Activated naive CD4-positive, alpha-beta T cell treated with anti-CD3 and anti-CD28 coated beads, Interleukin-2, amount 10 ng/mL, durations not matched to agents 7 days and 5 days (primary cell): ENCODE measurements at regions not wholly inside any gene's neighbourhood (a gene's known extent, or its start where the extent isn't known, plus 50 kb on each side); places are given as distances from the start of the nearest gene placed in this dataset.
A peak's percentile ranks its signal among the peaks of the same experiment; 100 is the strongest.
"Not testable (repeated sequence)": the region's sequence is repeated elsewhere in the genome, so short reads cannot be mapped to it uniquely, and the experiment has no call there.

ENCODE experiments used
- CTCF ChIA-PET: fragments of 350-600 bp; sonication (Branson Sonifier 250); formaldehyde crosslinking; loops from one replicate; lab custom pipeline; 2021; ENCODE audit warnings: antibody characterized with exemption; lab: Charles Lee
- DNase-seq: peaks from one replicate; pipeline ENCODE4 v3.0.0-alpha.2; 2020
- H3K27ac Mint-ChIP-seq: one replicate; pipeline ENCODE4 v1.8.0; 2021; ENCODE audit warnings: mild to moderate bottlenecking, moderate library complexity, mixed read lengths
- H3K27me3 Mint-ChIP-seq: one replicate; pipeline ENCODE4 v1.8.0; 2021; ENCODE audit warnings: mild to moderate bottlenecking, mixed read lengths
- H3K36me3 Mint-ChIP-seq: one replicate; pipeline ENCODE4 v1.8.0; 2021; ENCODE audit warnings: mixed read lengths
- H3K4me1 Mint-ChIP-seq: one replicate; pipeline ENCODE4 v1.8.0; 2021; ENCODE audit warnings: mixed read lengths
- H3K4me3 Mint-ChIP-seq: one replicate; pipeline ENCODE4 v1.8.0; 2021; ENCODE audit warnings: mild to moderate bottlenecking, moderate library complexity, mixed read lengths
- H3K9me3 Mint-ChIP-seq: one replicate; pipeline ENCODE4 v1.8.0; 2021; ENCODE audit warnings: mixed read lengths

GRCh38 chr21:31583937-31584336 is 75.6 kb upstream of the SOD1 start:
- CTCF ChIA-PET = interaction anchor here (4.4 kb wide), 1 partner anchor 386 kb away, joined by 82 read pairs; no protein-coding TSS in a partner anchor
- H3K27me3 Mint-ChIP-seq, H3K9me3 Mint-ChIP-seq, DNase-seq, H3K4me1 Mint-ChIP-seq, H3K36me3 Mint-ChIP-seq, H3K4me3 Mint-ChIP-seq, H3K27ac Mint-ChIP-seq: not testable (repeated sequence)

GRCh38 chr21:31583498-31583897 is 76.0 kb upstream of the SOD1 start:
- Mint-ChIP-seq H3K9me3 (no peaks in the 10 kb centered on the region), H3K4me1 (no peaks in the 10 kb centered on the region), H3K36me3 (no peaks in the 10 kb centered on the region), H3K27ac (no peak overlapping the region), H3K27me3 (peaks cover 10% of the 10 kb centered on the region), H3K4me3 (no peak overlapping the region)
- DNase-seq = no peak
- CTCF ChIA-PET = interaction anchor here (4.4 kb wide), 1 partner anchor 386 kb away, joined by 82 read pairs; no protein-coding TSS in a partner anchor

- peak; percentile 84 for DNase-seq
- Mint-ChIP-seq H3K27me3 (peaks cover 25% of the 10 kb centered on the region), H3K4me3 (no peak overlapping the region), H3K9me3 (no peaks in the 10 kb centered on the region), H3K4me1 (no peaks in the 10 kb centered on the region), H3K36me3 (no peaks in the 10 kb centered on the region), H3K27ac (no peak overlapping the region)
- CTCF ChIA-PET = interaction anchor here (0.7 to 4.4 kb wide), 47 partner anchors 10 to 491 kb away, joined by 3 to 82 read pairs (median 4); partner anchors contain the start of gene TIAM1
Measured at GRCh38 chr21:31580866-31581276, 78.6 kb upstream of the SOD1 start.

- Mint-ChIP-seq H3K36me3 (no peaks in the 10 kb centered on the region), H3K4me1 (no peaks in the 10 kb centered on the region), H3K4me3 (no peak overlapping the region), H3K27ac (no peak overlapping the region), H3K9me3 (peaks cover 7% of the 10 kb centered on the region), H3K27me3 (peaks cover 37% of the 10 kb centered on the region)
- no peak for DNase-seq
- CTCF ChIA-PET = interaction anchor here (1.1 kb wide), 1 partner anchor 37 kb away, joined by 3 read pairs; no protein-coding TSS in a partner anchor
Measured at GRCh38 chr21:31577271-31577670, 82.2 kb upstream of the SOD1 start.

- Mint-ChIP-seq H3K9me3 (peaks cover 7% of the 10 kb centered on the region), H3K4me3 (no peak overlapping the region), H3K36me3 (no peaks in the 10 kb centered on the region), H3K27ac (no peak overlapping the region), H3K4me1 (no peaks in the 10 kb centered on the region), H3K27me3 (peaks cover 44% of the 10 kb centered on the region)
- DNase-seq = no peak
- CTCF ChIA-PET = interaction anchor here (0.9 to 1.1 kb wide), 2 partner anchors 28 to 36 kb away, joined by 3 read pairs; no protein-coding TSS in a partner anchor
Measured at GRCh38 chr21:31576428-31576827, 83.1 kb upstream of the SOD1 start.

- peaks cover 7% of the 10 kb centered on the region for H3K9me3 Mint-ChIP-seq
- no peak overlapping the region for H3K27ac Mint-ChIP-seq
- DNase-seq = no peak
- H3K36me3 Mint-ChIP-seq = no peaks in the 10 kb centered on the region
- no peaks in the 10 kb centered on the region for H3K4me1 Mint-ChIP-seq
- H3K27me3 Mint-ChIP-seq = peaks cover 37% of the 10 kb centered on the region
- H3K4me3 Mint-ChIP-seq = no peak overlapping the region
- CTCF ChIA-PET = interaction anchor here (0.8 kb wide), 1 partner anchor 14 kb away, joined by 3 read pairs; no protein-coding TSS in a partner anchor
Measured at GRCh38 chr21:31573217-31573616, 86.3 kb upstream of the SOD1 start.

- Mint-ChIP-seq H3K4me1 (no peaks in the 10 kb centered on the region), H3K36me3 (no peaks in the 10 kb centered on the region), H3K4me3 (no peak overlapping the region), H3K27ac (no peak overlapping the region), H3K9me3 (peaks cover 7% of the 10 kb centered on the region), H3K27me3 (peaks cover 30% of the 10 kb centered on the region)
- CTCF ChIA-PET = no interaction called here
- DNase-seq = no peak
Measured at GRCh38 chr21:31571879-31572278, 87.6 kb upstream of the SOD1 start.

- Mint-ChIP-seq H3K27ac (no peak overlapping the region), H3K9me3 (peaks cover 7% of the 10 kb centered on the region), H3K36me3 (no peaks in the 10 kb centered on the region), H3K4me3 (no peak overlapping the region), H3K27me3 (peaks cover 28% of the 10 kb centered on the region), H3K4me1 (no peaks in the 10 kb centered on the region)
- no peak for DNase-seq
- CTCF ChIA-PET = interaction anchor here (0.8 kb wide), 1 partner anchor 11 kb away, joined by 3 read pairs; no protein-coding TSS in a partner anchor
Measured at GRCh38 chr21:31570824-31571566, 88.5 kb upstream of the SOD1 start.

- Mint-ChIP-seq H3K36me3 (peaks cover 2% of the 10 kb centered on the region), H3K4me3 (no peak overlapping the region), H3K27me3 (peaks cover 10% of the 10 kb centered on the region), H3K9me3 (no peaks in the 10 kb centered on the region), H3K27ac (no peak overlapping the region), H3K4me1 (no peaks in the 10 kb centered on the region)
- CTCF ChIA-PET = interaction anchor here (1.8 kb wide), 1 partner anchor 15 kb away, joined by 4 read pairs; no protein-coding TSS in a partner anchor
- no peak for DNase-seq
Measured at GRCh38 chr21:31566611-31567010, 92.9 kb upstream of the SOD1 start.

GRCh38 chr21:31566064-31566463 is 93.4 kb upstream of the SOD1 start:
- DNase-seq = no peak
- CTCF ChIA-PET = interaction anchor here (1.8 kb wide), 1 partner anchor 16 kb away, joined by 4 read pairs; no protein-coding TSS in a partner anchor
- no peak overlapping the region for H3K27ac Mint-ChIP-seq
- no peaks in the 10 kb centered on the region for H3K4me1 Mint-ChIP-seq
- H3K36me3 Mint-ChIP-seq = peaks cover 2% of the 10 kb centered on the region
- peaks cover 9% of the 10 kb centered on the region for H3K27me3 Mint-ChIP-seq
- no peak overlapping the region for H3K4me3 Mint-ChIP-seq
- H3K9me3 Mint-ChIP-seq = no peaks in the 10 kb centered on the region

GRCh38 chr21:31564439-31564838 is 95.1 kb upstream of the SOD1 start:
- no peak for DNase-seq
- Mint-ChIP-seq H3K9me3 (no peaks in the 10 kb centered on the region), H3K4me1 (peaks cover 12% of the 10 kb centered on the region), H3K4me3 (no peak overlapping the region), H3K27me3 (peaks cover 9% of the 10 kb centered on the region), H3K36me3 (peaks cover 8% of the 10 kb centered on the region), H3K27ac (no peak overlapping the region)
- CTCF ChIA-PET = interaction anchor here (1.3 kb wide), 1 partner anchor 221 kb away, joined by 3 read pairs; no protein-coding TSS in a partner anchor

GRCh38 chr21:31560479-31560878 is 99.0 kb upstream of the SOD1 start:
- CTCF ChIA-PET = no interaction called here
- peak overlapping the region; percentile 86 for H3K4me3 Mint-ChIP-seq
- peak overlapping the region; percentile 89 for H3K27ac Mint-ChIP-seq
- H3K27me3 Mint-ChIP-seq = peaks cover 28% of the 10 kb centered on the region
- H3K4me1 Mint-ChIP-seq = peaks cover 35% of the 10 kb centered on the region
- peaks cover 23% of the 10 kb centered on the region for H3K36me3 Mint-ChIP-seq
- H3K9me3 Mint-ChIP-seq = no peaks in the 10 kb centered on the region
- DNase-seq = no peak

GRCh38 chr21:31559368-31560119 is 99.9 kb upstream of the SOD1 start:
- H3K36me3 Mint-ChIP-seq = peaks cover 26% of the 10 kb centered on the region
- CTCF ChIA-PET = interaction anchor here (0.9 to 2.6 kb wide), 10 partner anchors 11 to 460 kb away, joined by 3 to 12 read pairs (median 4); no protein-coding TSS in a partner anchor
- peaks cover 45% of the 10 kb centered on the region for H3K4me1 Mint-ChIP-seq
- no peaks in the 10 kb centered on the region for H3K9me3 Mint-ChIP-seq
- peak overlapping the region; percentile 86 for H3K4me3 Mint-ChIP-seq
- peak overlapping the region; percentile 89 for H3K27ac Mint-ChIP-seq
- H3K27me3 Mint-ChIP-seq = peaks cover 36% of the 10 kb centered on the region
- DNase-seq = peak; percentile 96

- H3K4me1 Mint-ChIP-seq = peaks cover 50% of the 10 kb centered on the region
- CTCF ChIA-PET = interaction anchor here (0.9 to 2.6 kb wide), 11 partner anchors 9 to 460 kb away, joined by 3 to 12 read pairs (median 4); no protein-coding TSS in a partner anchor
- DNase-seq = peak; percentile 96
- H3K9me3 Mint-ChIP-seq = no peaks in the 10 kb centered on the region
- H3K36me3 Mint-ChIP-seq = peaks cover 29% of the 10 kb centered on the region
- H3K4me3 Mint-ChIP-seq = peak overlapping the region; percentile 86
- H3K27me3 Mint-ChIP-seq = peaks cover 42% of the 10 kb centered on the region
- H3K27ac Mint-ChIP-seq = no peak overlapping the region
Measured at GRCh38 chr21:31558962-31559367, 100.5 kb upstream of the SOD1 start.
